Fibroblast of villous mesenchyme (primary cell): ENCODE measurements at regions not wholly inside any gene's neighbourhood (a gene's known extent, or its start where the extent isn't known, plus 50 kb on each side); places are given as distances from the start of the nearest gene placed in this dataset.

ENCODE experiments used
- DNase-seq: peaks from one replicate; pipeline ENCODE4 v3.0.0-alpha.2; 2010; ENCODE audit warnings: low read depth
- H3K4me3 ChIP-seq: 2 replicates; pipeline ENCODE4 v1.5.1; 2011; ENCODE audit warnings: low read depth, mild to moderate bottlenecking, low read length
- CTCF ChIP-seq: IDR thresholded peaks from 2 replicates; pipeline ENCODE4 v1.5.1; 2012; ENCODE audit warnings: low read depth, mild to moderate bottlenecking, low read length; ENCODE audit not compliant: insufficient read depth

- no peak for DNase-seq
- TF ChIP-seq CTCF: no peak
- H3K4me3 ChIP-seq: no peak overlapping the region
These were observed 125.6 kb downstream of the ETS2 start for GRCh38 chr21:38931291-38931690.

- H3K4me3 ChIP-seq: no peak overlapping the region
- no peak for TF ChIP-seq CTCF
- peak; percentile 94 for DNase-seq
These were observed 125.1 kb downstream of the ETS2 start for GRCh38 chr21:38930853-38931252.

GRCh38 chr21:38930066-38930465 is 124.3 kb downstream of the ETS2 start:
- peak; percentile 56 for DNase-seq
- H3K4me3 ChIP-seq: no peak overlapping the region
- TF ChIP-seq CTCF: no peak

- no peak for DNase-seq
- TF ChIP-seq CTCF: no peak
- no peak overlapping the region for H3K4me3 ChIP-seq
These were observed 123.9 kb downstream of the ETS2 start for GRCh38 chr21:38929652-38930051.

- H3K4me3 ChIP-seq: no peak overlapping the region
- no peak for TF ChIP-seq CTCF
- DNase-seq: no peak
These were observed 123.4 kb downstream of the ETS2 start for GRCh38 chr21:38929142-38929541.

GRCh38 chr21:38927776-38928175 is 122.0 kb downstream of the ETS2 start:
- TF ChIP-seq CTCF: no peak
- DNase-seq: no peak
- no peak overlapping the region for H3K4me3 ChIP-seq

- peak overlapping the region; percentile 16 for H3K4me3 ChIP-seq
- no peak for TF ChIP-seq CTCF
- DNase-seq: peak; percentile 91
These were observed 120.2 kb downstream of the ETS2 start for GRCh38 chr21:38925923-38926322.
